Parathyroid adenoma (tissue), 2 donors: ENCODE measurements at regions not wholly inside any gene's neighbourhood (a gene's known extent, or its start where the extent isn't known, plus 50 kb on each side); places are given as distances from the start of the nearest gene placed in this dataset.

ENCODE experiments used
- H2AFZ ChIP-seq: fragments of 300-600 bp; sonication (generic); one replicate; pipeline ENCODE4 v1.7.0; 2017; ENCODE audit warnings: antibody characterized with exemption, mild to moderate bottlenecking
- H3K27ac ChIP-seq: fragments of 300-600 bp; sonication (generic); one replicate; pipeline ENCODE4 v1.7.0; 2017
- H3K27me3 ChIP-seq: fragments of 300-600 bp; sonication (generic); one replicate; pipeline ENCODE4 v1.7.0; 2017; ENCODE audit warnings: low read length; ENCODE audit not compliant: control insufficient read depth, insufficient read depth
- H3K36me3 ChIP-seq: fragments of 300-600 bp; sonication (generic); one replicate; pipeline ENCODE4 v1.7.0; 2017; ENCODE audit warnings: low read length; ENCODE audit not compliant: control insufficient read depth, insufficient read depth
- H3K4me1 ChIP-seq: fragments of 300-600 bp; sonication (generic); one replicate; pipeline ENCODE4 v1.7.0; 2017; ENCODE audit warnings: control low read depth
- H3K4me2 ChIP-seq: fragments of 300-600 bp; sonication (generic); one replicate; pipeline ENCODE4 v1.7.0; 2017; ENCODE audit warnings: low read length
- H3K4me3 ChIP-seq: fragments of 300-600 bp; sonication (generic); one replicate; pipeline ENCODE4 v1.7.0; 2017; ENCODE audit warnings: low read depth, low read length
- H3K79me2 ChIP-seq: fragments of 300-600 bp; sonication (generic); one replicate; pipeline ENCODE4 v1.7.0; 2017; ENCODE audit warnings: control low read depth
- H3K9ac ChIP-seq: fragments of 300-600 bp; sonication (generic); one replicate; pipeline ENCODE4 v1.7.0; 2017; ENCODE audit warnings: mild to moderate bottlenecking
- H3K9me3 ChIP-seq: fragments of 300-600 bp; sonication (generic); one replicate; pipeline ENCODE4 v1.7.0; 2017; ENCODE audit warnings: low read length; ENCODE audit not compliant: control insufficient read depth
- CTCF ChIP-seq: fragments of 300-600 bp; sonication (generic); IDR thresholded peaks from one replicate; pipeline ENCODE4 v1.7.0; 2017; ENCODE audit warnings: antibody characterized with exemption, mild to moderate bottlenecking
- donor health status: primary hyperparathyroidism.

DNA sequence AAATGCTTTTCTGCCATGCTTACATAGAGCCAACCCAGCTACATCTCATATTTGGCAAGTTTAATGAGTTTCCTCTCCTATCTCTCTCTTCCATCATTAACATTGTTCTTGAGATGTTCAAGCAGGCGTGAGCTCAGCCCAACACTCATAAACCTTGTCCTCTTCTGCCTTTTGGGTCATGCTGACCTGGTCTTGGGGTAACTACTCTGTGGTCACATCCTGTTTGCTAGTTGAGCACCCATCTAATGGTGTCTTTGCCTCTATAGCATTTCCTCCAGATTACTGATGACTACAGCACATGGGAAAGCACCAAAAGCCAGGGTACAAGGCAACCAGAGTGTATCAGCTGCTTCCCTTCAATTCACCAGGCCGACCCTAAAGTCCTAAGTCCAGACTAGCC is 366.9 kb upstream of the HNRNPA3 start:
- no peaks in the 10 kb centered on the region for H3K79me2 ChIP-seq
- no peak overlapping the region for H3K27ac ChIP-seq
- TF ChIP-seq CTCF = no peak

DNA sequence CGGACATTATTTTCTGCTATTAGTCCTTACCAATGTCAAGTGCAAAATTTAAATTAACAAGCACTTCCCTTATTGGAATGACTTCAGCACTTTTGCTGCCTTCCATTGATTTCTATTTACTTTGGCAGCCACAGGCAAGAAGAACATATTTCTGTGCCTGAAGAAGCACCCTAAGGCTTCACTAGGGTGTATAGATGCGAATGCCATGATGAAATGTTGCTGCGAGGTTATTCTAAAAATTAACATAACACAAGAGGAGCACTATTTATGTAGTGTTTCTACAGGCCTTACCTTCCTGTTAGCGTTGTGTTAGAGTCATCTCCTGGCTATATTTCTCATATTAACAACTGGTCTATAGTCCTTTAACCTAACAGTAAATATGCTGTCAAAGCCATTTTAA is 365.0 kb upstream of the HNRNPA3 start:
- H3K79me2 ChIP-seq = no peaks in the 10 kb centered on the region
- no peak for TF ChIP-seq CTCF

More for the DNA sequence above, 366.9 kb upstream of the HNRNPA3 start:
- Histone ChIP-seq H2AFZ (no peak overlapping the region), H3K27me3 (no peaks in the 10 kb centered on the region), H3K4me3 (no peak overlapping the region), H3K9me3 (no peaks in the 10 kb centered on the region), H3K9ac (no peak overlapping the region), H3K36me3 (no peaks in the 10 kb centered on the region), H3K4me1 (no peaks in the 10 kb centered on the region), H3K4me2 (no peak overlapping the region)

DNA sequence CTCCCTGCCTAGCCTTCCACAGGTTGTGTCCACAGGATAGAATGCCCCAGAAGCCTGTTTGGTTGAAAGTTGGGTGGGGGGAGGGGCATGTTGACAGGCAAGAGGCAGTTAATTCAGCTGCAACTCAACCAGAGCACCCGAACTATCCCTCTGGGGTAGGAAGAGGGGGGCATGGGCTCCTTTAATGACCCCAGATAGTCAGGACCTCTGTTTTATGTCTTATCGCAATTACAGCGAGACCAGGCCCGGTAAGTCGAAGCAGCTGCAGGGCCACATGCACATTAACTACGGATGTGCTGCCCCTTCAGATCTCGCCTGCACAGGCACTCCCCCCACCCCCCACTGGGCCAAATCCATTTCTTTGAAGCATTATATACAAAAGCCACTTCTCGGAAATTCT is 363.8 kb upstream of the HNRNPA3 start:
- Histone ChIP-seq H3K9me3 (no peaks in the 10 kb centered on the region), H3K27ac (no peak overlapping the region), H3K4me1 (no peaks in the 10 kb centered on the region), H3K9ac (no peak overlapping the region), H2AFZ (no peak overlapping the region), H3K79me2 (no peaks in the 10 kb centered on the region), H3K36me3 (no peaks in the 10 kb centered on the region), H3K4me3 (no peak overlapping the region), H3K27me3 (no peaks in the 10 kb centered on the region), H3K4me2 (no peak overlapping the region)
- no peak for TF ChIP-seq CTCF

More for the DNA sequence above, 365.0 kb upstream of the HNRNPA3 start:
- H2AFZ ChIP-seq = no peak overlapping the region
- no peaks in the 10 kb centered on the region for H3K4me1 ChIP-seq
- no peaks in the 10 kb centered on the region for H3K27me3 ChIP-seq
- no peak overlapping the region for H3K27ac ChIP-seq
- H3K9me3 ChIP-seq = no peaks in the 10 kb centered on the region
- no peak overlapping the region for H3K9ac ChIP-seq
- H3K36me3 ChIP-seq = no peaks in the 10 kb centered on the region
- no peak overlapping the region for H3K4me3 ChIP-seq
- H3K4me2 ChIP-seq = no peak overlapping the region

DNA sequence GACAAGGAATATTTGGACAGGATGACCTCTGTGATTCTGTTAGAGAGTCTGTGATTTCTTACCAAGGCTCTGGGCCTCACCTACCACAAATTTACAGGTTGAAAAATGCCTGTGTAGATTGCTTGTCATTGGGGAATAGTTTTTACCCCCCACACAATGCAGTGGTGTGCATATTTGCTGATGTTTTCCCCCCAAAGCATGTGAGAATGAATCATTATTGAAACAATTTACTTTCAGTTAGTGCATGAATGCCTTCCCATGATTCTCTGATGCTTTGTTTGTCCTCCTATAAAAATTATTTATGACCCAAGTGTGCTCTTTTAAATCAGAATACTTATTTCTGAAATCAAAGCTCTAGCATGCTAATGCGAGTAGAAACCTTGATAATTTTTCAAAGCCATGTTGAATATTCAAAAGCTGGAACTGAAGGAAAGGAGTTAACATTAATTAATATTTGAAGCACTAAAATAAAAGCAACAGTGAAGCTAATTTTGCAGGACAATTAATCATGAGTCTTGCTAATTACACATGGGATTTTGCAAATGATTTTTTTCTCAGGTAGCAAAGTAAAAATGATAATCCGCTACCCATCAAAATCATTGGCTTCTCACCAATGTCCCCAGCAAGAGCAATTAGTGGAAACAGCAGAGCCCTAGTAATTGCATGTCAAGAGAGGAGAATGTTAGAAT is 361.2 kb upstream of the HNRNPA3 start:
- H3K27ac ChIP-seq = no peak overlapping the region
- TF ChIP-seq CTCF = no peak

GRCh38 chr2:176851889-176852483 is 360.6 kb upstream of the HNRNPA3 start:
- Histone ChIP-seq H3K4me2 (no peak overlapping the region), H3K4me3 (no peak overlapping the region), H3K27me3 (no peaks in the 10 kb centered on the region), H3K27ac (no peak overlapping the region), H3K36me3 (no peaks in the 10 kb centered on the region), H3K9me3 (no peaks in the 10 kb centered on the region), H2AFZ (no peak overlapping the region), H3K79me2 (no peaks in the 10 kb centered on the region), H3K9ac (no peak overlapping the region), H3K4me1 (no peaks in the 10 kb centered on the region)
- no peak for TF ChIP-seq CTCF

More for the DNA sequence above, 361.2 kb upstream of the HNRNPA3 start:
- no peaks in the 10 kb centered on the region for H3K9me3 ChIP-seq
- H3K36me3 ChIP-seq = no peaks in the 10 kb centered on the region
- H3K4me2 ChIP-seq = no peak overlapping the region
- H3K4me3 ChIP-seq = no peak overlapping the region
- H3K9ac ChIP-seq = no peak overlapping the region
- H3K79me2 ChIP-seq = no peaks in the 10 kb centered on the region
- no peaks in the 10 kb centered on the region for H3K27me3 ChIP-seq
- H2AFZ ChIP-seq = no peak overlapping the region
- H3K4me1 ChIP-seq = no peaks in the 10 kb centered on the region
